SK-N-SH treated with all-trans-retinoic acid at 6 μM for 48 hours (cell line): ENCODE measurements at regions not wholly inside any gene's neighbourhood (a gene's known extent, or its start where the extent isn't known, plus 50 kb on each side); places are given as distances from the start of the nearest gene placed in this dataset.
A peak's percentile ranks its signal among the peaks of the same experiment; 100 is the strongest.

Experiments used
- ATAC-seq: fragments of 200-7000 bp; cut with Tn5 transposase; 3 replicates; pipeline ENCODE4 v1.9.1; 2020; ENCODE audit warnings: mild to moderate bottlenecking, moderate library complexity
- BACH2 ChIP-seq: fragments of 250-450 bp; sonication (Bioruptor Pico); IDR thresholded peaks from 2 replicates; pipeline ENCODE4 v1.9.0; 2021; ENCODE audit warnings: mild to moderate bottlenecking, borderline replicate concordance
- ESRRG ChIP-seq: fragments of 250-450 bp; sonication (Bioruptor Pico); IDR thresholded peaks from 2 replicates; pipeline ENCODE4 v1.6.1; 2021; ENCODE audit warnings: mild to moderate bottlenecking
- GLIS3 ChIP-seq: fragments of 250-450 bp; sonication (Bioruptor Pico); IDR thresholded peaks from 2 replicates; pipeline ENCODE4 v1.5.0; 2020; ENCODE audit warnings: mild to moderate bottlenecking, moderate library complexity
- ISL1 ChIP-seq: fragments of 250-450 bp; sonication (Bioruptor Pico); IDR thresholded peaks from 2 replicates; pipeline ENCODE4 v2.1.2; 2022; ENCODE audit warnings: mild to moderate bottlenecking, moderate library complexity
- POU6F1 ChIP-seq: fragments of 250-450 bp; sonication (Bioruptor Pico); IDR thresholded peaks from 2 replicates; pipeline ENCODE4 v1.8.0; 2021; ENCODE audit warnings: low read depth, mild to moderate bottlenecking, moderate library complexity, borderline replicate concordance
- PPARA ChIP-seq: fragments of 250-450 bp; sonication (Bioruptor Pico); IDR thresholded peaks from 2 replicates; pipeline ENCODE4 v1.5.0; 2020; ENCODE audit warnings: mild to moderate bottlenecking, borderline replicate concordance
- SNAI2 ChIP-seq: fragments of 250-450 bp; sonication (Bioruptor Pico); IDR thresholded peaks from 2 replicates; pipeline ENCODE4 v1.5.0; 2020; ENCODE audit warnings: mild to moderate bottlenecking, moderate library complexity
- TCF4 ChIP-seq: fragments of 250-450 bp; sonication (Bioruptor Pico); IDR thresholded peaks from 2 replicates; pipeline ENCODE4 v1.8.0; 2021; ENCODE audit warnings: mild to moderate bottlenecking, moderate library complexity, borderline replicate concordance
- TOX ChIP-seq: fragments of 250-450 bp; sonication (Bioruptor Pico); IDR thresholded peaks from 2 replicates; pipeline ENCODE4 v1.8.0; 2021; ENCODE audit warnings: mild to moderate bottlenecking, moderate library complexity, borderline replicate concordance
- TSHZ2 ChIP-seq: fragments of 250-450 bp; sonication (Bioruptor Pico); IDR thresholded peaks from 2 replicates; pipeline ENCODE4 v1.5.0; 2020; ENCODE audit warnings: mild to moderate bottlenecking, moderate library complexity
- ZFP3 ChIP-seq: fragments of 250-450 bp; sonication (Bioruptor Pico); IDR thresholded peaks from 2 replicates; pipeline ENCODE4 v1.5.0; 2020; ENCODE audit warnings: mild to moderate bottlenecking, moderate library complexity
- ZFP30 ChIP-seq: fragments of 450-650 bp; formaldehyde crosslinking; IDR thresholded peaks from 2 replicates; pipeline ENCODE4 v1.5.0; 2022; ENCODE audit warnings: mild to moderate bottlenecking, moderate library complexity
- ZNF565 ChIP-seq: fragments of 450-650 bp; formaldehyde crosslinking; conservative IDR thresholded peaks from 2 replicates; pipeline ENCODE4 v1.5.0; 2020; ENCODE audit warnings: low read depth, mild to moderate bottlenecking, moderate library complexity
- ZNF8 ChIP-seq: fragments of 450-650 bp; formaldehyde crosslinking; IDR thresholded peaks from 2 replicates; pipeline ENCODE4 v1.5.0; 2020; ENCODE audit warnings: mild to moderate bottlenecking, moderate library complexity
- TF ChIP-seq, protein P1 (sequence below): fragments of 250-450 bp; sonication (Bioruptor Pico); IDR thresholded peaks from 2 replicates; pipeline ENCODE4 v1.5.1; 2020; ENCODE audit warnings: low read depth, mild to moderate bottlenecking, moderate library complexity

DNA sequence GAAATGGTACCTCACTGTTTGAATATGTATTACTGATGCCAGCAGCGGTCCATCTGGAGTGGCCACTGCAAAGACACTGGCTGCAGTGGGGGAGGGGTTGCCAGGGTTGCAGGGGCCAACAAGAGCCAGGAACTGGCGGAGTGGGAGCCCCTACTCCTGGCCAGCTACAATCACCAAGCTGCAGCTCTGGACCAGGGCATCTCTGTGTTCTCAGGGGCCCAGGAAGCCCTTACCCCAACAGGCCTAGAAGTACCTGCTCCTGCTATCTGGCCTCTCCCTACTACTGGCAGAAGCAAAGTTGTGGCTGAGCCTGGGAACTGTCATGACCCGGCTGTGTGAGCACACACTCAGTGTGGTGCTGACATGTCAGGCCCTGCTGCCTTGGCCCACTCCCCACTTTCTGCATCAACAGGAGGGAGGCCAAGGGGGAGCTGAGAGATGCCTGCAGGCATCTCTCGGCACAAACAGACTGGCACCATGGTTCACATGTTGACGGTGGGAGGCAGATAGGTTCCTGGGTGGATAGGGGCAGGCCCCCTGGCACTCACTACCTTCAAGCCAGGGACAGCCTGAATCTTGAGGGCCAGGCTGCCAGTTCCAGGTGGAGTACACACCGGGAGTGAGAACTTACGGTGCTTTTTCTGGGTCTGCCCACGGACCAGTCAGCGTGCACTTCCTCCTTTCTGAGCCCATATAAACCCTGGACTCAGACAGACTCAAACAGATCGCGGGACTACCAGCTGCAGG lies 1188.0 kb downstream of the GRIK2 start:
- no peak for ATAC-seq
- TF ChIP-seq TSHZ2 (no peak), POU6F1 (CRISPR knock-in tag) (no peak), ZFP3 (no peak)
- TF ChIP-seq, protein P1, sequence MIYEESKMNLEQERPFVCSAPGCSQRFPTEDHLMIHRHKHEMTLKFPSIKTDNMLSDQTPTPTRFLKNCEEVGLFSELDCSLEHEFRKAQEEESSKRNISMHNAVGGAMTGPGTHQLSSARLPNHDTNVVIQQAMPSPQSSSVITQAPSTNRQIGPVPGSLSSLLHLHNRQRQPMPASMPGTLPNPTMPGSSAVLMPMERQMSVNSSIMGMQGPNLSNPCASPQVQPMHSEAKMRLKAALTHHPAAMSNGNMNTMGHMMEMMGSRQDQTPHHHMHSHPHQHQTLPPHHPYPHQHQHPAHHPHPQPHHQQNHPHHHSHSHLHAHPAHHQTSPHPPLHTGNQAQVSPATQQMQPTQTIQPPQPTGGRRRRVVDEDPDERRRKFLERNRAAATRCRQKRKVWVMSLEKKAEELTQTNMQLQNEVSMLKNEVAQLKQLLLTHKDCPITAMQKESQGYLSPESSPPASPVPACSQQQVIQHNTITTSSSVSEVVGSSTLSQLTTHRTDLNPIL (CRISPR knock-in tag) = no peak

- ATAC-seq = no peak; the same call in 2 of the 3 replicates
- TF ChIP-seq ISL1 (CRISPR knock-in tag) = 0 out of 2 replicates have a peak, but pooled peaks have one; percentile 11
- TF ChIP-seq, protein P1 (CRISPR knock-in tag) = no peak
These were observed 1177.9 kb downstream of the GRIK2 start for GRCh38 chr6:102571236-102571908.

GRCh38 chr6:102562713-102563112 lies 1169.2 kb downstream of the GRIK2 start:
- ATAC-seq = no peak
- TF ChIP-seq GLIS3 (CRISPR knock-in tag) (0 out of 2 replicates have a peak, but pooled peaks have one; percentile 26), SNAI2 (CRISPR knock-in tag) (0 out of 2 replicates have a peak, but pooled peaks have one; percentile 48), TCF4 (CRISPR knock-in tag) (no peak), ISL1 (CRISPR knock-in tag) (peak; percentile 96)
- TF ChIP-seq, protein P1 (CRISPR knock-in tag) = peak; percentile 47; the same call in 1 of the 2 replicates
- TF ChIP-seq, all 23 proteins: peak for 4

DNA sequence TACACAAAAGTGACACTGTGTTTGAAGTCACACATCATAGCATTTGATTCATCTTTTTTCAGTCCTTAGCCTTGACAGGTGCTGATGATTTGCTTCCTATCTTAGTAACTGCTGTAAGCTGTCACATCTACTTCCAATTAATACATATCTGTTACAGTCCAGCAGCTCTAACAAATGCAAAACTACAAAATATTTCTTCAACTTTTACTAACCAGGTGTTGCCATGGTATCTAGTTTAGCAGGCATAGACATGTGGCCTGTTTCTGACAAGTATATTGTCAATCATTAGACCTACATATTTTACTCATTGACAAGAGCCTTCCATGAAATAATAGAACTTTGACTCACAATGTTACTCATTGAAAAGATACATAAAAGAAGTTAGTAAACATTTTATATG lies 1159.7 kb downstream of the GRIK2 start:
- TF ChIP-seq BACH2 (CRISPR knock-in tag) = no peak
- no peak for TF ChIP-seq ESRRG (CRISPR knock-in tag)
- TF ChIP-seq TOX (CRISPR knock-in tag) = no peak
- TF ChIP-seq SNAI2 (CRISPR knock-in tag) = no peak
- ATAC-seq = no peak

DNA sequence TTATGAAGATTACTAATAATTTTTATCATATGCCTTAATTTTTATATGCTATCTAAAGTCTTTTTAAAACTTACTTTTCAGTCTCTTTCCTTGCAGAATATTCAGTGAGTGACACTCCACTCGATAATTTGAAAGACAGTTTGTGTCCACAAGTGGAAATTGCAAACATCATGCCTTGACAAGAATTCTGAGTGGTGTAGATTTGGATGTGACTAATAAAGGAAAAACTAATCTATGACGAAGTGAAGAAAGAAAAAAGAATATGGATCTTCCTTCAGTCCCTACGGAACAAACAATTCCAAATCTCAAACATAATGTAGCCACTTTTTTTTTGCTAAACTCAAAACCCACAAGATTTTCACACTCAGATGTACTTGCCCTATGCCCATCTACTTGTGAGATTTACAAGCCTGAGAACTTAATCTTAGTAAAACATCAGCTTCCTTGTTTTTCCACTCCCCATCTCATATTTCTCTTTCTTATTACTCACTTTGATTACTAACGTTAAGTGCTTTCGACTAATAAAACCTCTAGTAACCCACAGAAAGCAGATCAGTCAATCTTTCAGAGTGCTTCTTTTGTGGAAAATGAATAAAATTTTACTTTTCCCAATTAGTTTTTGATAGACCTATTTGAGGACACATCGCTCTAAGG lies 1155.8 kb downstream of the GRIK2 start:
- no peak for ATAC-seq
- no peak for TF ChIP-seq ESRRG (CRISPR knock-in tag)
- TF ChIP-seq GLIS3 (CRISPR knock-in tag) = no peak
- no peak for TF ChIP-seq ZNF565 (CRISPR knock-in tag)
- TF ChIP-seq, protein P1 (CRISPR knock-in tag) = no peak
- no peak for TF ChIP-seq ZFP30 (CRISPR knock-in tag)
- TF ChIP-seq ZNF8 (CRISPR knock-in tag) = no peak
- TF ChIP-seq TSHZ2 = no peak
- no peak for TF ChIP-seq ISL1 (CRISPR knock-in tag)
- no peak for TF ChIP-seq PPARA (CRISPR knock-in tag)
